A549 (cell line): ENCODE measurements at regions not wholly inside any gene's neighbourhood (a gene's known extent, or its start where the extent isn't known, plus 50 kb on each side); places are given as distances from the start of the nearest gene placed in this dataset.

Source experiments
- ATAC-seq, 2 experiments: fragments of 200-7000 bp in 1 of 2; fragments of >200 bp in 1 of 2; cut with Nextera tagmentation in 1 of 2; cut with Tn5 transposase in 1 of 2; 3 replicates each; pipeline versions ENCODE4 v1.8.0 to v1.9.1; 2018 to 2020; ENCODE audit warnings: mild to moderate bottlenecking in 1 of 2, moderate library complexity in 1 of 2
- CTCF ChIA-PET: fragments of 300-600 bp; sonication (Branson Sonifier 250); formaldehyde crosslinking; extraction: SDS; loops from one replicate; lab custom pipeline; 2021; ENCODE audit warnings: antibody characterized with exemption, inconsistent platforms; lab: Yijun Ruan, JAX
- POLR2A ChIA-PET: fragments of 350-600 bp; formaldehyde crosslinking; extraction: SDS; loops from one replicate; lab custom pipeline; 2021; ENCODE audit warnings: antibody characterized with exemption, inconsistent platforms; lab: Yijun Ruan, JAX
- DNase-seq, 2 experiments: peaks; one replicate each; pipeline versions ENCODE4 v3.0.0 to v3.0.0-alpha.2; 2011 to 2016; ENCODE audit warnings: low read depth in 1 of 2, low spot score in 1 of 2
- FAIRE-seq: peaks from 2 replicates; lab custom pipeline; 2011; peaks lifted over from hg19 to GRCh38; lab: Jason Lieb, UNC
- H3K27ac ChIP-seq, 2 experiments: fragments of >200 bp; sonication (Bioruptor Twin); formaldehyde crosslinking; 3 replicates each; pipeline ENCODE4 v1.5.1; 2016 to 2017
- H3K4me1 ChIP-seq: fragments of >200 bp; sonication (Bioruptor Twin); formaldehyde crosslinking; 3 replicates; pipeline ENCODE4 v1.6.1; 2016
- H3K4me2 ChIP-seq: fragments of >200 bp; sonication (Bioruptor Twin); formaldehyde crosslinking; 3 replicates; pipeline ENCODE4 v1.6.1; 2016
- H3K4me3 ChIP-seq: fragments of >200 bp; sonication (Bioruptor Twin); formaldehyde crosslinking; 3 replicates; pipeline ENCODE4 v1.5.1; 2016
- H3K9me3 ChIP-seq: fragments of >200 bp; sonication (Bioruptor Twin); formaldehyde crosslinking; 3 replicates; pipeline ENCODE4 v1.6.1; 2016
- ATOH8 ChIP-seq: fragments of 250-450 bp; sonication (Bioruptor Pico); IDR thresholded peaks from 2 replicates; pipeline ENCODE4 v1.5.0; 2020; ENCODE audit warnings: low read depth, mild to moderate bottlenecking, moderate library complexity
- BCL3 ChIP-seq: fragments of >200 bp; sonication (Bioruptor Twin); formaldehyde crosslinking; IDR thresholded peaks from 3 replicates; pipeline ENCODE4 v1.6.1; 2016
- CTCF ChIP-seq: fragments of >200 bp; sonication (Bioruptor Twin); formaldehyde crosslinking; IDR thresholded peaks from 3 replicates; pipeline ENCODE4 v1.5.1; 2016
- EHF ChIP-seq: fragments of 250-450 bp; sonication (Bioruptor Pico); IDR thresholded peaks from 2 replicates; pipeline ENCODE4 v1.5.0; 2020; ENCODE audit warnings: mild to moderate bottlenecking
- FOSB ChIP-seq: fragments of 250-450 bp; sonication (Bioruptor Pico); IDR thresholded peaks from 2 replicates; pipeline ENCODE4 v1.5.0; 2020; ENCODE audit warnings: mild to moderate bottlenecking, moderate library complexity
- FOXS1 ChIP-seq: fragments of 250-450 bp; sonication (Bioruptor Pico); IDR thresholded peaks from 2 replicates; pipeline ENCODE4 v1.5.0; 2020; ENCODE audit warnings: mild to moderate bottlenecking, moderate library complexity
- GATA3 ChIP-seq: IDR thresholded peaks from 2 replicates; pipeline ENCODE4 v1.6.1; 2012; ENCODE audit warnings: borderline replicate concordance
- HOXB5 ChIP-seq: fragments of 250-450 bp; sonication (Bioruptor Pico); IDR thresholded peaks from 2 replicates; pipeline ENCODE4 v1.5.0; 2020; ENCODE audit warnings: mild to moderate bottlenecking, moderate library complexity
- JUNB ChIP-seq: fragments of >200 bp; sonication (Bioruptor Twin); formaldehyde crosslinking; IDR thresholded peaks from 2 replicates; pipeline ENCODE4 v1.6.1; 2016
- KDM1A ChIP-seq: fragments of 200-600 bp; sonication (generic); IDR thresholded peaks from 2 replicates; pipeline ENCODE4 v1.6.1; 2016; ENCODE audit warnings: low read depth, mild to moderate bottlenecking
- KDM5A ChIP-seq: fragments of 200-600 bp; sonication (generic); IDR thresholded peaks from 2 replicates; pipeline ENCODE4 v1.6.1; 2016; ENCODE audit warnings: antibody characterized with exemption, mild to moderate bottlenecking
- MAFK ChIP-seq: fragments of 450-650 bp; IDR thresholded peaks from 2 replicates; pipeline ENCODE4 v1.6.1; 2014; ENCODE audit not compliant: partially characterized antibody
- POLR2A ChIP-seq: IDR thresholded peaks from 2 replicates; pipeline ENCODE4 v1.6.1; 2012; ENCODE audit warnings: mild to moderate bottlenecking, low read length
- RARB ChIP-seq: fragments of 250-450 bp; sonication (Bioruptor Pico); IDR thresholded peaks from 2 replicates; pipeline ENCODE4 v1.8.0; 2021; ENCODE audit warnings: mild to moderate bottlenecking, moderate library complexity
- SREBF2 ChIP-seq: fragments of 450-650 bp; IDR thresholded peaks from 2 replicates; pipeline ENCODE4 v1.6.1; 2014; ENCODE audit warnings: mild to moderate bottlenecking, moderate library complexity
- TP53 ChIP-seq: fragments of 250-450 bp; sonication (Bioruptor Pico); IDR thresholded peaks from 2 replicates; pipeline ENCODE4 v1.5.0; 2021; ENCODE audit warnings: mild to moderate bottlenecking, moderate library complexity
- ZFP36 ChIP-seq: fragments of 450-650 bp; IDR thresholded peaks from 2 replicates; pipeline ENCODE4 v1.6.1; 2014; ENCODE audit warnings: borderline replicate concordance; ENCODE audit not compliant: partially characterized antibody
- ZNF302 ChIP-seq: fragments of 250-450 bp; sonication (Bioruptor Pico); IDR thresholded peaks from 2 replicates; pipeline ENCODE4 v1.9.0; 2021; ENCODE audit warnings: inconsistent platforms, mild to moderate bottlenecking, moderate library complexity
- WGBS: methylation state at CpG from one replicate; pipeline ENCODE4 v1.1.6; 2017; ENCODE audit errors: missing lambda C conversion rate; 5-methylcytosine and 5-hydroxymethylcytosine counted together
- TF ChIP-seq, protein P1 (sequence below): fragments of 200-600 bp; sonication (generic); IDR thresholded peaks from 2 replicates; pipeline ENCODE4 v1.6.1; 2016; ENCODE audit warnings: antibody characterized with exemption, mild to moderate bottlenecking, moderate library complexity
- TF ChIP-seq, protein P2 (sequence below): IDR thresholded peaks from 2 replicates; pipeline ENCODE4 v1.6.1; 2012; ENCODE audit warnings: low read depth, borderline replicate concordance
- TF ChIP-seq, protein P3 (sequence below): IDR thresholded peaks from 2 replicates; pipeline ENCODE4 v1.6.1; 2012

DNA sequence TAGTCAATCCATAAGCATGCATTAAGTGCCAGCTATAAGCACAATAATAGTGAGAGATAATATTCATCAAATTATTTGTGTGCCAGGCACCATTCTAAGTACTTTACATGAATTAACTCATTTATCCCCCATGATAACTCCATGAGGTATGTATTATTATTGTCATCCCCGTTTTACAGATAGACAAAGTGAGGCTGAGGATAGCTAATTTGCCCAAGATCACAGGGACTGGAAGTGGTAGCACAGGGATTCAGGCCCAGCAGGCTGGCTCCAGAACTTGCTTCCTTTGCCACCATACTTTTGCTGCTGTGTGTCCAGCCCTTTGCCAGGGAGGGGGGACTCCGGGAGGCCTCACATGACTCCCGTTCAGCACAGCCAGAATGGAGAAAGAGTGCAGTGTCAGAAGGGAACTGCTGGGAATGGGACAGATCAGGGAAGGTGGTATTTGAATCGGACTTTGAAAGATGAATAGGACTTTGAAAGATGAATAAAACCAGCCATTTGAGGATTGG lies 128.0 kb upstream of the PWP1 start (continued):
- TF ChIP-seq CTCF = no peak

- H3K27ac ChIP-seq = no peak overlapping the region
- no peak overlapping the region for H3K4me2 ChIP-seq
- TF ChIP-seq GATA3 (no peak), MAFK (no peak), KDM5A (no peak), HOXB5 (no peak), SREBF2 (no peak), BCL3 (no peak), TP53 (CRISPR knock-in tag) (no peak)
- TF ChIP-seq, protein P1, sequence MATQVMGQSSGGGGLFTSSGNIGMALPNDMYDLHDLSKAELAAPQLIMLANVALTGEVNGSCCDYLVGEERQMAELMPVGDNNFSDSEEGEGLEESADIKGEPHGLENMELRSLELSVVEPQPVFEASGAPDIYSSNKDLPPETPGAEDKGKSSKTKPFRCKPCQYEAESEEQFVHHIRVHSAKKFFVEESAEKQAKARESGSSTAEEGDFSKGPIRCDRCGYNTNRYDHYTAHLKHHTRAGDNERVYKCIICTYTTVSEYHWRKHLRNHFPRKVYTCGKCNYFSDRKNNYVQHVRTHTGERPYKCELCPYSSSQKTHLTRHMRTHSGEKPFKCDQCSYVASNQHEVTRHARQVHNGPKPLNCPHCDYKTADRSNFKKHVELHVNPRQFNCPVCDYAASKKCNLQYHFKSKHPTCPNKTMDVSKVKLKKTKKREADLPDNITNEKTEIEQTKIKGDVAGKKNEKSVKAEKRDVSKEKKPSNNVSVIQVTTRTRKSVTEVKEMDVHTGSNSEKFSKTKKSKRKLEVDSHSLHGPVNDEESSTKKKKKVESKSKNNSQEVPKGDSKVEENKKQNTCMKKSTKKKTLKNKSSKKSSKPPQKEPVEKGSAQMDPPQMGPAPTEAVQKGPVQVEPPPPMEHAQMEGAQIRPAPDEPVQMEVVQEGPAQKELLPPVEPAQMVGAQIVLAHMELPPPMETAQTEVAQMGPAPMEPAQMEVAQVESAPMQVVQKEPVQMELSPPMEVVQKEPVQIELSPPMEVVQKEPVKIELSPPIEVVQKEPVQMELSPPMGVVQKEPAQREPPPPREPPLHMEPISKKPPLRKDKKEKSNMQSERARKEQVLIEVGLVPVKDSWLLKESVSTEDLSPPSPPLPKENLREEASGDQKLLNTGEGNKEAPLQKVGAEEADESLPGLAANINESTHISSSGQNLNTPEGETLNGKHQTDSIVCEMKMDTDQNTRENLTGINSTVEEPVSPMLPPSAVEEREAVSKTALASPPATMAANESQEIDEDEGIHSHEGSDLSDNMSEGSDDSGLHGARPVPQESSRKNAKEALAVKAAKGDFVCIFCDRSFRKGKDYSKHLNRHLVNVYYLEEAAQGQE = no peak
- TF ChIP-seq, protein P2, sequence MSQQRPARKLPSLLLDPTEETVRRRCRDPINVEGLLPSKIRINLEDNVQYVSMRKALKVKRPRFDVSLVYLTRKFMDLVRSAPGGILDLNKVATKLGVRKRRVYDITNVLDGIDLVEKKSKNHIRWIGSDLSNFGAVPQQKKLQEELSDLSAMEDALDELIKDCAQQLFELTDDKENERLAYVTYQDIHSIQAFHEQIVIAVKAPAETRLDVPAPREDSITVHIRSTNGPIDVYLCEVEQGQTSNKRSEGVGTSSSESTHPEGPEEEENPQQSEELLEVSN = no peak
- DNase-seq (no peak), FAIRE-seq (no peak), ATAC-seq (no peak)
- WGBS = 82% methylated on average over 9 of the region's 9 CpGs
- H3K9me3 ChIP-seq = no peaks in the 10 kb centered on the region
- H3K4me3 ChIP-seq = no peak overlapping the region
- H3K4me1 ChIP-seq = no peaks in the 10 kb centered on the region
- ChIA-PET POLR2A (no interaction called here), CTCF (interaction anchor here (1.2 to 3.2 kb wide), 5 partner anchors 10 to 426 kb away, joined by 3 to 14 read pairs (median 5); no protein-coding TSS in a partner anchor)
Measured at GRCh38 chr12:107558141-107558815, 127.3 kb upstream of the PWP1 start.

- no peak for ATAC-seq
- 64% methylated on average over 5 of the region's 5 CpGs for WGBS
- DNase-seq = no peak
- Histone ChIP-seq H3K27ac (no peak overlapping the region), H3K9me3 (no peaks in the 10 kb centered on the region), H3K4me2 (no peak overlapping the region), H3K4me3 (no peak overlapping the region), H3K4me1 (no peaks in the 10 kb centered on the region)
- ChIA-PET POLR2A (no interaction called here), CTCF (interaction anchor here (1.2 to 1.9 kb wide), 4 partner anchors 9 to 427 kb away, joined by 3 to 7 read pairs (median 4); no protein-coding TSS in a partner anchor)
- no peak for FAIRE-seq
- TF ChIP-seq EHF (no peak), POLR2A (no peak), CTCF (no peak), RARB (no peak), JUNB (no peak), FOSB (CRISPR knock-in tag) (no peak), ZNF302 (CRISPR knock-in tag) (no peak), GATA3 (no peak), KDM1A (no peak), FOXS1 (no peak), MAFK (no peak), ATOH8 (CRISPR knock-in tag) (no peak), ZFP36 (no peak)
- TF ChIP-seq, protein P3, sequence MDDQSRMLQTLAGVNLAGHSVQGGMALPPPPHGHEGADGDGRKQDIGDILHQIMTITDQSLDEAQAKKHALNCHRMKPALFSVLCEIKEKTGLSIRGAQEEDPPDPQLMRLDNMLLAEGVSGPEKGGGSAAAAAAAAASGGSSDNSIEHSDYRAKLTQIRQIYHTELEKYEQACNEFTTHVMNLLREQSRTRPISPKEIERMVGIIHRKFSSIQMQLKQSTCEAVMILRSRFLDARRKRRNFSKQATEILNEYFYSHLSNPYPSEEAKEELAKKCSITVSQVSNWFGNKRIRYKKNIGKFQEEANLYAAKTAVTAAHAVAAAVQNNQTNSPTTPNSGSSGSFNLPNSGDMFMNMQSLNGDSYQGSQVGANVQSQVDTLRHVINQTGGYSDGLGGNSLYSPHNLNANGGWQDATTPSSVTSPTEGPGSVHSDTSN = no peak
Measured at GRCh38 chr12:107558816-107559382, 126.7 kb upstream of the PWP1 start.
